Anterior cingulate cortex (tissue), 58 donors: ENCODE measurements at regions not wholly inside any gene's neighbourhood (a gene's known extent, or its start where the extent isn't known, plus 50 kb on each side); places are given as distances from the start of the nearest gene placed in this dataset.
"Not testable (repeated sequence)": the region's sequence is repeated elsewhere in the genome, so short reads cannot be mapped to it uniquely, and the experiment has no call there.

ENCODE experiments used
- DNase-seq, 58 donors: peaks; one replicate each; lab custom pipeline; 2025; lab: John Stamatoyannopoulos, UW

DNA sequence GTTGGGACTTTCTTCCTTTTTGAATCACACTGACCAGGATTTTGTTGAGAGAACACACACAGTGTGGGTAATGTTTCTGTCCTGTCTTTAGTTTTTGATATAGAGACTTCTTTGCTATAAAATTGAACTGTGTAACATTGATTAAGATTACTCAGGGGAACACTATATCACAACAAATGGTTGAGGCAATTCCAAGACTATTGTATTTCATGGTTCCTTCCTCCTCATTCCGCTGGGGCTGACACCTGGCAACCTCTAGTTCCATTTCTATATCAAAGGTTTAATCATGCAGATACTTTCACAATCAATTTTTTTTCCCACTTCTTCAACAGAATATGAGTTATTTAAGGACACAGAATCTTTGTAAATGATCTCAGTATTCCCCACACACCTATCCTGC lies 182.2 kb downstream of the TAF11L14 start:
- no peak for DNase-seq

DNA sequence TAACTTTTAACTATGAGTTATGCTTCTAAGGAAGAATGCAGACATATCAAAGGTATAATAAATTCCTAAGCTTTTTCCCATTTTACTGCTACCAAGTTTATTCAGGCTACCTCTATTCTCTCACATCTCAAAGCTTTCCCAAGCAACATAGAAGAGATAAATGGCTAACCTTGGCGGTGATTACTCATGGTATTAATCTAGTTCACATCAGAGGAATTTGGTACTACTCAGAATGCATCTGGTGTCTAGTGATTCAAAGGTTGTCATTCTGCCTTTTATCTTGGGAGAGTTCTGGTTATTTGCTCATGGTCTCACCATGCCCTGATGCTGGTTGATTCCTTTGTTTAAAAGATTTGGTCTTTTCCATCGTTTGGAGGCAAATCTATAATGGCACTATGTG lies 182.7 kb downstream of the TAF11L14 start:
- DNase-seq = no peak

DNA sequence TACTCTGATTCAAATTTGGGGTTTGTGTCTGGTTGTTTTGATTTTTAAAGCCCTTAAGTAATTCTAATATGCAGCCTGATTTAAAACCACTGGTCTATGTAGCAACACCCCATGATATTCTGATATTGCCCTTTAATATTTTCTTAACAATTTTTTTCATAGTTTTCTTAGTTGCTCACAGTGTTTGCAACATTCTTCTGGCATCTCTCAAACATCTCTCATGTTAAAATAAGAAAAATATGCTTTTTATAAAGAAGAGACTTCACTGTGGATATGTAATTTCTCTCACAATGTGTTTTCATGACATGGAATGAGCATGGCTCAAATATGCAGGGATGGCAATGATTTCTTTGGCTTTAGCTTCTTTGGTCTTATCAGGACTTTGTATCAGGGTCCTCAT lies 183.7 kb downstream of the TAF11L14 start:
- DNase-seq = no peak

DNA sequence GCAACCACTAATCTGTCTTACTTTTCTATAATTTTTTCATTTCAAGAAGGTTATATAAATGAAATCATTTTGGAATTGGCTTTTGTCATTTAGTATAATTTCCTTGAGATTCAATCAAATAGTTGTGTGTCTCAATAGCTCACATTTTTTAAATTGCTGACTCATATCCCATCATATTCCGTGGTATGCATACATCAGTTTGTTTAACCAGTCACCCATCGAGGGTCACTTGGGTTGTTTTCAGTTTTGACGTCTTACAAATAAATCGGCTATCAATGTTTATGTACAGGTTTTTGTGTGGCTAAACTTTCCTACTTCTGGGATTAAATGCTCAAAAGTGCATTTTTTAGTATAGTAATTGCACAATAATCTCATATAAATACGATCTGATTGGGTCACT lies 185.5 kb downstream of the TAF11L14 start:
- DNase-seq = no peak

DNA sequence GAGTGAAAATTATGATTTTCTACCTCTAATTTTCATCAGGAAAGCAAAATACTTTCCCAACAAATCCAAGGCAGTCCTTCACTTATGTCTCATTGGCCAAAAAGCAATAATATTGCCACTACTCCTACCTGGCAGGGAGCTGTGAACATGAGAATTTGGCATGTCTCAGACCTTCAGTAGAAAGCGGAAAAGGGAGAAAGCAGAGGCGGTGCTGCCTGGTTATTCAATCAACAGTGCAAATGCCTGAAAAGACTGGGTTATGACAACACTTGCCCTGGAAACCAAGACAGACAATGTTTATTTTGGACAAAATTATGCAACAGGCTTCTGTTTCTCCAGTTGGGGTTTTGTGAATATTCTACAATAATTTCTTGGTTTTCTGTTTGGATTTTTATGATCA lies 194.4 kb downstream of the TAF11L14 start:
- DNase-seq = peak in 2 of 58 donors; percentile 2 to 33

DNA sequence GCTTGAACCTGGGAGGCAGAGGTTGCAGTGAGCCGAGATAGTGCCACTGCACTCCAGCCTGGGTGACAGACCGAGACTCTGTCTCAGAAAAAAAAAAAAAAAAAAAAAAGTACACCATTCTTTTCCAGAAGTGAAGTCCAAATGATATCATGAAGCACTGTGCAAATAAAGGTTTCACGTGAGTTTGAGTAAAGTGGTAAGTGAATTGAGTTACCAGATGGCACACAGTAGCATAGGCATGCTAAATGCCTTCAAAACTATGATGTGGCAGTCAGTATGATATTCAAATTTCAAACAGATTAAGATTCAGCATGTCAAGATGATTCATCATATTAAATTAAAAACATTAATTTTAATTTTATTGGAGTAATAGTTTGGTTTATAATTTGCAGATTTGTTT lies 195.2 kb downstream of the TAF11L14 start:
- DNase-seq = no peak

DNA sequence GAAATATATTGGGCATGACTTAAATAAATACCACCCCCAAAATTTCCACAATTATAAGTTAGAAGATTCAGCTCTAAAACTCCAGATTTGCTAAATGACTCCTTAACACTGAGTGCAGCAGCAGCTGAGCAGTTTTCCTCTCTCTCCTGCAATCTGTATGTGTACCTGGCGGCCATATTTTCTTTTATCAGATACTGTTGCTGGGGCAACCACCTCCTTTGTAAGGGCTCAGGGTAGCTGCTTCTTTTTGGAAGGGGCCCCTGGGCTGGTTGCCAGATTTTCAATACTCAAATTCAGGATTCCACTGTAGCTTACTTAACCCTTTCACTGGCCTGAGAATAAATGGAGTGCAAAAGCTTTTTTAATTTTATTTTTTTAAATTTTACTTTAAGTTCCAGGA lies 197.0 kb downstream of the TAF11L14 start:
- DNase-seq = no peak

DNA sequence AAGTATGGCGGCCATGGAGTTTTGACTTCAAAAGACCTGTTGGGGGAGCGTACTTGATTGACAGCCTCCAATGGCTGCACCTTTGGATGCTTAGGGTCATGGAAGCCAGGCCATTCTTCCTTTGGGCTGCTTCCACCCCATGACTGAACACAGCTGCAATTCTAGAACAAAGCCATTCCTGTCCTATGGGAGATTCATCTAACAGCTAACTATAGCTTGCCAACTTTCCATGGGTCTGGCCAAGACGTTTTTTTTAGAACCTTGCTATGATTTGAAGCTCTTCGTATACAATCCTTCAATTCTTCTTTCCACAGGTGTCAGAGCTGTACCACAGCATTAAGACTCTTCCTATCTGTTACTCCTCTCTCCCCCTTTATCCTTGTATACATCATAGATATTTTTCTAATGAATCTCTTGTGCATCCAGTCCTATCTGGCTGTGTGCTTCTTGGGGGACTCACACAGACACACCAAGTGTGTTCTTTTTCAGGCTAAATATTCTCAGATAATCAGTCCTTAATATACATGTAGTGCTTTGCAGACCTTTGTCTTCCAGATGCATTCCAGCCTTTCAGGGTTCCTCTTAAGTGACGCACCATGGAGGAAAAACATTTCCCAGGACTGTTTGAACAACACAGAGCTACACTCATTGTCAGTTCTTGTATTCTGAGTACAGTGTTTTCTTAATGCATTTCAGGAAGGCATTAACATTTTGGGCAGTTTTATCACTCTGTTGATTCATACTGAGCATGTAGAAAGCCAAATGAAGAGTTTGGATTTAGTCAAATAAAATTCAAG lies 198.9 kb downstream of the TAF11L14 start:
- no peak for DNase-seq

DNA sequence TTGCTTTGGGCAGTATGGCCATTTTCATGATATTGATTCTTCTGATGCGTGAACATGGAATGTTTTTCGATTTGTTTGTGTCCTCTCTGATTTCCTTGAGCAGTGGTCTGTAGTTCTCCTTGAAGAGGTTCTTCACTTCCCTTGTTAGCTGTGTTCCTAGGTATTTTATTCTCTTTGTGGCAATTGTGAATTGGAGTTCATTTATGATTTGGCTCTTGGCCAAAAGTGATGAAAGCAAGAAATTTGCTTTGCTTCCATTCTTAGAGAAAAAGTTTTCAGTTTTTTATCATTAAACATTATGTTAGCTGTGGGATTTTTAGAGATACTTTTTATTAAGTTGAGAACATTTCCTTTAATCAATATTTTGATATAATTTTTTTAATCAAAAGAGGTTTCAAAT lies 203.5 kb downstream of the TAF11L14 start:
- DNase-seq = no peak

DNA sequence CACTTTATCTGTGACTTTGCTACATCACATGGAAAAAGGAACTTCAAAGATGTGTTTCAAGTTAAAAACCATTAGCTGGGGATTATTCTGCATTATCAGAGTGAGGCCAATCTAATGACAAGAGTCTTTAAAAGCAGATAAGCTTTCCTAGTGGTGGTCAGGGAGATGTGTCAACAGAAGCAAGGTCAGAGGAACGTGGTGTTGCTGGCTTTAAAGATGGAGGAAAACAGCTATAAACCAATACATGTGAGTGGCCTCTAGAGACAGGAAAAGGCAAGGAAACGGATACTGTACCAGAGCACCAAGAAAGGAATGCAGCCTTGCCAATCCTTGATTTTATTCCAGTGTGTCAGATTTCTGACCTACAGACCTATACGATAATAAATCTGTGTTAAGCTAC lies 204.2 kb downstream of the TAF11L14 start:
- DNase-seq = no peak

DNA sequence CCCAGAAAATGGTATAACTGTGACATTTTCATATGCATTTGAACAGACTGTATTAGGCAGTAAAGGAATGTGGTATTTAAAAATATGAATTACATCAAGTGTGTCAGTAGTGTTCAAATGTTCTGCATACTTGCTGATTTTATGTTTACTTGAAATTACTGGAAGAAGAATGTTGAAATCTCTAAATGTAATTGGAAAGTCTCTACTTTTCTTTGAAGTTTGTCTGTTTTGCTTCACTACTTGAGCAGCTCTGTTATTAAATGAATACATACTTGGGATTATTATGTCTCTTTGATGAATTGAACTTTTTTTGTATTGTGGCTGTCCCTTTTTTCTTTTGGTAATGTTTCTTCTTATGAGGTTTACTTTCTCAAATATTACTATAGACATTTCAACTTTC lies 205.6 kb downstream of the TAF11L14 start:
- no peak for DNase-seq

DNA sequence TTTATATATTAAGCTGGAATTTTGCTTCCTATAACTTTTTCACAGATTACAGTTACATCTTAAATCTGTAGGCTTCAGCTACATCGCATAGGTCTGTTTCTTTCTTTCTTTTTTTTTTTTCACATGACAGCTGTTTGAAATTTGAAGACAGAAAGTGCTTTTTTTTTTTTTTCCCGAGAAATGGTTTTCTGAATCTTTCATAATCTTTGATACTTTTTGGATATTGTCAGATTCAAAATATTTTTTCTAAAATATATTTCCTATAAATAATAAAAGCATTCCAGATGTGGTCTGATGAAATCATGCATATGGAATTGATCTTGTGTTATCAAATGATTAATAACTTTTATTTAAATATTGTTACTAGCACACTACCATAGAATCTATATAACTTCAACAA lies 212.2 kb downstream of the TAF11L14 start:
- no peak for DNase-seq

DNA sequence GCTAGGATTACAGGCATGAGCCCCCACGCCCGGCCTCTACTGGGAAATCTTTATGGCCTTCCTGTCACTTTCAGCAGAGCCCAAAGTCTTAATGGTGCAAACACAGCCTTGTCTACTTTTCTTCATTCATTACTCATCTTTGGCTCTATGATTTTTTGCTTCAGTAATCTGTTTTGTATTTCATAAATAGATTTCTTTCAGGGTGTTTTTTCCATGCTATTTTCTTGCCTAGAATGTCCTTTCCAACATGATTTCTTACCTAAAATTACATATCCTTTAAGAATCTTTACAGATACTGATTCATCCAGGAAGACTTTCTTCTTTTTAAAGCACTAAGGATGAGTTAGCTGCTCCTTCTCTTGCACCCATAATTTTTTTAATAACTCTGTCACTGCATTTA lies 213.0 kb downstream of the TAF11L14 start:
- DNase-seq = no peak

DNA sequence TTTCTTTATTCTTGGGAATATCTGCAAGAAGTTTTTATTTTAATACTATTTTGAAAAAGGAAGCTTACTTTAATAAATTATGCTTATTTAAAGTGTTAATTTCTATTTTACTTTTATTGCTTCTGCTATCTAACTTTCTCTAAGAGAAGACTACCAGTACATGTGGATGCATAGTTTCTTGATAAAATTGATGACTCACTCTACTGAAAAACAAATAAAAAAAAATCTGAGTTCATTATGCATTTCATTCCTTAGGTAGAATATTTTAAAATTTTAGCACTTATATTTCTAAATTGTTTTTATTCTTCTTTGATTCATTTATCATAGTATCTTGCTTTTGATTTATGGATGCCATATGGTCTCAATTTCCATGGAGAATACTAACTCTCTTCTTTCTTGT lies 217.9 kb downstream of the TAF11L14 start:
- DNase-seq = no peak

DNA sequence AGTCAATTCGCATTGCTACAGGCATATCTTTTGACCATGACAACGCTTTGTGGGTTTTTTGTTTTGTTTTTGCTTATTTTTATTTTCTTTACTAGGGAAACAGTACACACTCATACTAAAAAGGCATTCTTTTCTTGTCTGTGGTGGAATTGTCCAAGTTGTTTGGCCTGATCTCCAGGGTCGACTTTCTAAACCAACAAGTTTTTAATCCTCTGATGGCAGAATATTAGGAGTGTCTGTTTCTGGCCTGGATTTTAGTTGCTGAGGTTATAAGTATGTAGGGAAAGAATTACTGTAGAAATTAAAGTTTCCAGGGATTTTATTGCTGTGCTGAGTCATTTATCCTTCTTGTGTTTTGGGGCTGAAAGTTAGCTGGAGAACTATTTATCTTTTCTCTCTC lies 218.5 kb downstream of the TAF11L14 start:
- DNase-seq = no peak

DNA sequence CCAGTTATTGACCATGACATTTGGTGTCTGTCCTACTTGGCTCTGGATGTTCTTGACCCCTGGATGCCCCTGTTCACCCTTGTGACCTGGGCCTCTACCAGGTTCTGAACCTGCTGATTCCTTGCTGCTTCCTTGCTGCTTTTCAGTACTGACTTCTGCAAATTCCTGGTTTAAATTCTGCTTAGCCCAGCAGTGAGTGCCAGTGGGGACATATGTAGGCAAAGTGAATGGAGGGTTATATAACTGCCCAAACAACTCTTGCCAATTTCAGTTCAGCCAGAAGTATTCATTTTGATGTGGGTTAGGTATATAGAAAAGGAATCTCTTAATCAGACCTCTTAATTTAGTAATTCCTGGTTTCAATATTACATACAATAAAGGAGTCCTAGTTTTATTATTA lies 220.6 kb downstream of the TAF11L14 start:
- no peak for DNase-seq

DNA sequence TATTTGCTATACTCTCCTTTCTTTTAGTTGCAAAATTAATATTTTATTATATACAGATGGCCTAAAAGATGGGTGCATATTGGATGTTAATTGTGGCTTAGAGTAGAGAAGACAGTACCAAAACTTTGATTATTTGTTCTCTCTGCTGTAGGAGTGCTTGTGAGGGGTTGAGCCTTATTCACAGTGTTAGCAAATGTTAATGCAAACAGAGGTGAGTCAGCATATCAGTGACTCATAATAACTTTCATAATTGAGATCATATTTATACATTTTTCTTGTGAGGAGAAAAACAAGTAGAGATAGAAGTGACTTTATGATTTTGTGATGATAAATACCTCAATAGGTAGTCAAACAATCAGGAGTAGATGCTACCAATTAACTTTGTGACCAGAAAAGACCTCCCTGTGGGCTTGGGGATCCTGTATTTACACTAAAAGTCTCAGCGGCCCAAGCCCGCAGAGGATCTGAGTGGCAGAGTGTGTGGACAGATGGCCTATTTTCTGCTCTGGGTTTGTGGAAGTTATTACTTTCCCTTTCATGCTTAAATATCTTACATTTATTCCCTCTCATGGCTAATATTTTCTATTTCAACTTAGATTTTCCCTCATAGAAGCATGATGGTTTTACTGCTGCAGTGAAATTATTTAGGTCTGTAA lies 226.5 kb downstream of the TAF11L14 start:
- no peak for DNase-seq

DNA sequence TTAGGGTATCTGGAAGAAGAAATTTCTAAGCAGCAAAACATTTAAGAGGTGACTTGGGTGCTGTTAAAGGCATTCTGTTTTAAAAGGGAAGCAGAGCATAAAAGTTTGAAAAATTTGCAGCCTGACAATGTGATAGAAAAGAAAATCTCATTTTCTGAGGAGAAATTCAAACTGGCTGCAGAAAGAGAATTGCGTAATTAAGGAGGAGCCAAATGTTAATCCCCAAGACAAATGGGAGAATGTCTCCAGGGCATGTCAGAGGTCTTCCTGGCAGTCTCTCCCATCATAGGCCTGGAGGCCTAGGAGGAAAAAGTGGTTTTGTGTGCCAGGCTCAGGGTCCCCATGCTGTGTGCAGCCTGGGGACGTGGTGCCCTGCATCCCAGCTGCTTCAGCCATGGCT lies 230.6 kb downstream of the TAF11L14 start:
- DNase-seq = not testable (repeated sequence)

DNA sequence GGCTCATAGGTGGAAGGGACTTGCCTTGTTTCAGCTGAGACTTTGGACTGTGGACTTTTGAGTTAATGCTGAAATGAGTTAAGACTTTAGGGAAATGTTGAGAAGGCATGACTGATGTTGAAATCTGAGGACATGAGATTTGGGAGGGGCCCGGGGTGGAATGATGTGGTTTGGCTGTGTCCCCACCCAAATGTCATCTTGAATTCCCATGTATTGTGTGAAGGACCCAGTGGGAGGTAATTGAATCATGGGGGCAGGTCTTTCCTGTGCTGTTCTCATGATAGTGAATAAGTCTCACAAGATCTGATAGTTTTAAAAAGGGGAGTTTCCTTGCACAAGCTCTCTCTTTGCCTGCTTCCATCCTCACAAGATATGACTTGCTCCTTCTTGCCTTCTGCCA lies 231.7 kb downstream of the TAF11L14 start:
- not testable (repeated sequence) for DNase-seq

DNA sequence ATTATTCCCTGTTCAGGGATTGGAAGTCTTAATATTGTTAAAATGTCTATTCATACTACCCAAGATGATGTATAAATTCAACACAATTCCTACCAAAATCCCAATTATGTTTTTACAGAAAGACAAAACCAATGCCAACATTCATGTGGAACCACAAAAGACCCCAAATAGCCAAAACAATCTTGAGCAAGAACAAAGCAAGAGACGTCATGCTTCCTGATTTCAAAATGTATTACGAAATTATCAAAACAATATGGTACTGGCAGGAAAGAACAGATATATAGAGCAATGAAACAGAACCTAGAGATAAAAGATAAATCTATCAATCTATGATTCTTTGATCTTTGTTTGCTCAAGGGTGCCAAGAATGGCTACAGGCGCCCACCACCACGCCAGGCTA lies 237.9 kb downstream of the TAF11L14 start:
- no peak for DNase-seq

DNA sequence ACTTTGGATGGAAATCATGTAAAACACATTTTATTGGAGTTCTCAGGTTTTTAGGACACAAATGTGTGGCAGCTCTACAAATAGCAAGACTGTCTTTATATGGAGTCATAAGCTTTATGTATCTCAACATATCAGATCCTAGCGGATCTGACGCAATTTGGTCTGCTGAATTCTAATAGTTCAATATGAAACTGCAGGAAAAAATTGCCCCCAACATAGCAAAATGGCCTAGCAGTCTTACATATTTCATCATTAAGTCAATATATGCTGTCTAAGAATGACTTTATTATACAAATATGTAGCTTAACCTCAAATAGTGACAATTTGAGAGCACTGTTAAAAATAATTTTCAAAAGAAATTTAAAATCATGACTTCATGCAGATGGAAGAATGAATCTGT lies 244.3 kb downstream of the TAF11L14 start:
- no peak for DNase-seq

DNA sequence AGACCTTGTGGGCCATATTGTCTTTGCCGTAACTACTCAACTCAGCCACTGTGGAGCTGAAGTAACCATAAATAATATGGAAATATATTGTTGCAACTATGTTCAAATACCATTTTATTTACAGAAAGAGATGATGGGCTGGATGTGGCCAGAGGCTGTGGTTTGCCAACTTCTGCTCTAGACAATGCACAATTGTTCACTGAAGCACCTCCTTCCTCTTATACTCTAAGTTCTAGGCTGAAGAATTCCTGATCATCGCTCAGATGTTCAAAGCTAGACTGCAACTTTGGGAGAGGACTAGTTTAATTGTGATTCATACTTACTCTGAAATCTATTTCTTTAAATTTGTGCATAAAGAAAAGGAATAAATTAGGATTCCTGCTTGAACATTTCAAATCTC lies 245.0 kb downstream of the TAF11L14 start:
- no peak for DNase-seq
